ENCODE measurements at regions not wholly inside any gene's neighbourhood (a gene's known extent, or its start where the extent isn't known, plus 50 kb on each side); places are given as distances from the start of the nearest gene placed in this dataset.

- DNase-seq (ENCODE audit: low read depth) = no peak
- H3K4me3 ChIP-seq (ENCODE audit: low read length) = no peak overlapping the region
- no peak for TF ChIP-seq CTCF (IDR thresholded peaks at IDR 0.05; ENCODE audit: insufficient read depth, low read depth, low read length, missing control alignments)
Measured at GRCh38 chr13:70484931-70485330, 376.7 kb upstream of the KLHL1 start.

GRCh38 chr13:70483599-70484276, 375.5 kb upstream of the KLHL1 start:
- TF ChIP-seq CTCF (IDR thresholded peaks at IDR 0.05; ENCODE audit: insufficient read depth, low read depth, low read length, missing control alignments) = no peak
- H3K4me3 ChIP-seq (ENCODE audit: low read length) = no peak overlapping the region
- DNase-seq (ENCODE audit: low read depth) = no peak

GRCh38 chr13:70473907-70474306, 365.7 kb upstream of the KLHL1 start:
- DNase-seq (ENCODE audit: low read depth) = no peak
- TF ChIP-seq CTCF (IDR thresholded peaks at IDR 0.05; ENCODE audit: insufficient read depth, low read depth, low read length, missing control alignments) = no peak
- H3K4me3 ChIP-seq (ENCODE audit: low read length) = no peak overlapping the region

- peak; percentile 13 for DNase-seq (ENCODE audit: low read depth)
- H3K4me3 ChIP-seq (ENCODE audit: low read length) = no peak overlapping the region
- TF ChIP-seq CTCF (IDR thresholded peaks at IDR 0.05; ENCODE audit: insufficient read depth, low read depth, low read length, missing control alignments) = no peak
Measured at GRCh38 chr13:70469077-70469476, 360.8 kb upstream of the KLHL1 start.

GRCh38 chr13:70457474-70457873, 349.2 kb upstream of the KLHL1 start:
- H3K4me3 ChIP-seq (ENCODE audit: low read length) = no peak overlapping the region
- no peak for TF ChIP-seq CTCF (IDR thresholded peaks at IDR 0.05; ENCODE audit: insufficient read depth, low read depth, low read length, missing control alignments)
- peak; percentile 72 for DNase-seq (ENCODE audit: low read depth)

- DNase-seq (ENCODE audit: low read depth) = no peak
Measured at GRCh38 chr13:70448820-70449219, 340.6 kb upstream of the KLHL1 start.

More at GRCh38 chr13:70448820-70449219, 340.6 kb upstream of the KLHL1 start:
- no peak for TF ChIP-seq CTCF (IDR thresholded peaks at IDR 0.05; ENCODE audit: insufficient read depth, low read depth, low read length, missing control alignments)
- no peak overlapping the region for H3K4me3 ChIP-seq (ENCODE audit: low read length)
